HG03045 (cell line): ENCODE measurements at regions not wholly inside any gene's neighbourhood (a gene's known extent, or its start where the extent isn't known, plus 50 kb on each side); places are given as distances from the start of the nearest gene placed in this dataset.

ENCODE experiments used
- ATAC-seq: cut with Tn5 transposase; IDR thresholded peaks from one replicate; pipeline ENCODE4 v1.9.1; 2021; ENCODE audit warnings: mild to moderate bottlenecking, moderate library complexity; ENCODE audit not compliant: unreplicated experiment

GRCh38 chr5:166163996-166164610, 2127.3 kb upstream of the WWC1 start:
- no peak for ATAC-seq

GRCh38 chr5:166165596-166165995, 2125.8 kb upstream of the WWC1 start:
- no peak for ATAC-seq

GRCh38 chr5:166166071-166166470, 2125.4 kb upstream of the WWC1 start:
- no peak for ATAC-seq

GRCh38 chr5:166172597-166172996, 2118.8 kb upstream of the WWC1 start:
- ATAC-seq = no peak

- ATAC-seq = no peak
These were observed 2112.9 kb upstream of the WWC1 start for GRCh38 chr5:166178411-166179080.

- ATAC-seq = no peak
These were observed 2106.3 kb upstream of the WWC1 start for GRCh38 chr5:166185185-166185584.

GRCh38 chr5:166188501-166189325, 2102.7 kb upstream of the WWC1 start:
- no peak for ATAC-seq

GRCh38 chr5:166192696-166193095, 2098.7 kb upstream of the WWC1 start:
- no peak for ATAC-seq

GRCh38 chr5:166195981-166196380, 2095.5 kb upstream of the WWC1 start:
- no peak for ATAC-seq

- ATAC-seq = no peak
These were observed 2090.9 kb upstream of the WWC1 start for GRCh38 chr5:166200532-166200931.

- ATAC-seq = no peak
These were observed 2079.8 kb upstream of the WWC1 start for GRCh38 chr5:166211640-166212039.

- no peak for ATAC-seq
These were observed 2055.1 kb upstream of the WWC1 start for GRCh38 chr5:166236327-166236726.

- no peak for ATAC-seq
These were observed 2050.7 kb upstream of the WWC1 start for GRCh38 chr5:166240705-166241104.

- ATAC-seq = no peak
These were observed 2045.9 kb upstream of the WWC1 start for GRCh38 chr5:166245556-166245955.

GRCh38 chr5:166251786-166252185, 2039.7 kb upstream of the WWC1 start:
- ATAC-seq = no peak

GRCh38 chr5:166257661-166258060, 2033.8 kb upstream of the WWC1 start:
- no peak for ATAC-seq

GRCh38 chr5:166262395-166262794, 2029.0 kb upstream of the WWC1 start:
- ATAC-seq = no peak

GRCh38 chr5:166267907-166268306, 2023.5 kb upstream of the WWC1 start:
- no peak for ATAC-seq

GRCh38 chr5:166270712-166271111, 2020.7 kb upstream of the WWC1 start:
- no peak for ATAC-seq

GRCh38 chr5:166276006-166276405, 2015.4 kb upstream of the WWC1 start:
- no peak for ATAC-seq

- ATAC-seq = no peak
These were observed 2011.6 kb upstream of the WWC1 start for GRCh38 chr5:166279828-166280227.

GRCh38 chr5:166281433-166281832, 2010.0 kb upstream of the WWC1 start:
- ATAC-seq = no peak
